MM.1S (cell line): ENCODE measurements at regions not wholly inside any gene's neighbourhood (a gene's known extent, or its start where the extent isn't known, plus 50 kb on each side); places are given as distances from the start of the nearest gene placed in this dataset.

Experiments used
- CTCF ChIP-seq: fragments of 300-600 bp; sonication (generic); IDR thresholded peaks from 2 replicates; pipeline ENCODE4 v1.5.1; 2016; ENCODE audit warnings: antibody characterized with exemption, low read length, mixed read lengths
- EZH2 ChIP-seq: fragments of 300-600 bp; sonication (generic); optimal IDR thresholded peaks from 2 replicates; pipeline ENCODE3; 2017; ENCODE audit warnings: low read depth, mild to moderate bottlenecking, antibody characterized with exemption, low read length, mixed read lengths
- EZH2phosphoT487 ChIP-seq: fragments of 300-600 bp; sonication (generic); IDR thresholded peaks from 2 replicates; pipeline ENCODE4 v1.6.1; 2018; ENCODE audit warnings: antibody characterized with exemption, low read length

DNA sequence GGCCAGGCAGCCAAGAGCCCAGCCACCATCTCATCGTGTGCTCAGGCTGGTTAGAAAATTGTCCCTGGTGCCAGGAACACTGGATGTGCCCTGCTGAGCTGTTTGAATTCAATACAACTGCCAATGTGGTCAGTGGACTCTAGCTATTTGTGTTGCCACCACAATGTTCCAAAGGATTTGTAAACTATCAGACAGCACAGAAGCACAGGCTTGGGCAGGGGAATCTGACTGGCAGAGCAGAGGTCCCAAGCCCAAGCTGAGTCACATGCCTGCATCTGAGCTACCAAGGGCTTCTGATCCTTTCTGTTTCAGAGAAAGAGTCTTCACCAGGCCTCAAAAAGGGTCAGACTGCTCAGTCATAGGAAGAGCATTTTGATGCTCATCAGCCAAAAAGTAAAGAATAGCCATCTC, 232.1 kb upstream of the SEMA3C start:
- TF ChIP-seq CTCF (no peak), EZH2 (no peak), EZH2phosphoT487 (no peak)
